Lung (tissue), 11 donors: ENCODE measurements at regions not wholly inside any gene's neighbourhood (a gene's known extent, or its start where the extent isn't known, plus 50 kb on each side); places are given as distances from the start of the nearest gene placed in this dataset.

Experiments used
- ATAC-seq: fragments of 200-7000 bp; cut with Tn5 transposase; one replicate; pipeline ENCODE4 v1.9.1; 2020; ENCODE audit warnings: moderate number of reproducible peaks; ENCODE audit not compliant: insufficient read depth, low FRiP score
- DNase-seq, 3 donors: peaks; one replicate each; pipeline ENCODE4 v3.0.0-alpha.2; 2013 to 2017
- H3K27ac ChIP-seq, 2 donors: one replicate each; pipeline ENCODE4 v1.5.1; 2013; ENCODE audit warnings: mild to moderate bottlenecking in 2 of 2, moderate library complexity in 2 of 2, control low read depth in 1 of 2, inconsistent platforms in 1 of 2, low read depth in 1 of 2, low read length in 1 of 2
- H3K27me3 ChIP-seq, 3 donors: one replicate each; pipeline ENCODE4 v1.5.1; 2013; ENCODE audit warnings: low read length in 2 of 3; ENCODE audit not compliant: control insufficient read depth in 3 of 3, insufficient read depth in 3 of 3
- H3K36me3 ChIP-seq, 4 donors: one replicate each; pipeline ENCODE4 v1.5.1; 2013; ENCODE audit warnings: low read length in 4 of 4, mild to moderate bottlenecking in 1 of 4, moderate library complexity in 1 of 4; ENCODE audit not compliant: control insufficient read depth in 4 of 4, insufficient read depth in 4 of 4
- H3K4me1 ChIP-seq, 5 donors: one replicate each; pipeline ENCODE4 v1.5.1; 2013; ENCODE audit warnings: low read length in 5 of 5, mild to moderate bottlenecking in 2 of 5, moderate library complexity in 1 of 5; ENCODE audit not compliant: control insufficient read depth in 5 of 5, insufficient read depth in 5 of 5
- H3K4me3 ChIP-seq: one replicate; pipeline ENCODE4 v1.5.1; 2013; ENCODE audit warnings: mild to moderate bottlenecking, control low read depth, moderate library complexity
- H3K9ac ChIP-seq, 2 donors: one replicate each; pipeline ENCODE4 v1.5.1; 2013; ENCODE audit warnings: low read length in 2 of 2, control low read depth in 1 of 2; ENCODE audit not compliant: insufficient read depth in 1 of 2
- H3K9me3 ChIP-seq, 4 donors: one replicate each; pipeline ENCODE4 v1.5.1; 2013; ENCODE audit warnings: low read length in 3 of 4, mild to moderate bottlenecking in 1 of 4, moderate library complexity in 1 of 4; ENCODE audit not compliant: control insufficient read depth in 4 of 4, insufficient read depth in 3 of 4
- WGBS, 2 donors: extraction: QIAGEN DNeasy Blood & Tissue Kit; methylation state at CpG; one replicate each; pipeline ENCODE4 v1.1.7; 2013; 5-methylcytosine and 5-hydroxymethylcytosine counted together
- TF ChIP-seq, protein P1 (sequence below): IDR thresholded peaks from 2 replicates; pipeline ENCODE4 v1.5.1; 2012; ENCODE audit warnings: mild to moderate bottlenecking; ENCODE audit errors: control extremely low read depth, extremely low read depth
- donor health status: control.
- donor health status: control.
- donor health status: Bipolar disorder and iron deficiency.
- donor health status: healthy.
- donor health status: DM: yes; HTN: yes; CAD: no.

DNA sequence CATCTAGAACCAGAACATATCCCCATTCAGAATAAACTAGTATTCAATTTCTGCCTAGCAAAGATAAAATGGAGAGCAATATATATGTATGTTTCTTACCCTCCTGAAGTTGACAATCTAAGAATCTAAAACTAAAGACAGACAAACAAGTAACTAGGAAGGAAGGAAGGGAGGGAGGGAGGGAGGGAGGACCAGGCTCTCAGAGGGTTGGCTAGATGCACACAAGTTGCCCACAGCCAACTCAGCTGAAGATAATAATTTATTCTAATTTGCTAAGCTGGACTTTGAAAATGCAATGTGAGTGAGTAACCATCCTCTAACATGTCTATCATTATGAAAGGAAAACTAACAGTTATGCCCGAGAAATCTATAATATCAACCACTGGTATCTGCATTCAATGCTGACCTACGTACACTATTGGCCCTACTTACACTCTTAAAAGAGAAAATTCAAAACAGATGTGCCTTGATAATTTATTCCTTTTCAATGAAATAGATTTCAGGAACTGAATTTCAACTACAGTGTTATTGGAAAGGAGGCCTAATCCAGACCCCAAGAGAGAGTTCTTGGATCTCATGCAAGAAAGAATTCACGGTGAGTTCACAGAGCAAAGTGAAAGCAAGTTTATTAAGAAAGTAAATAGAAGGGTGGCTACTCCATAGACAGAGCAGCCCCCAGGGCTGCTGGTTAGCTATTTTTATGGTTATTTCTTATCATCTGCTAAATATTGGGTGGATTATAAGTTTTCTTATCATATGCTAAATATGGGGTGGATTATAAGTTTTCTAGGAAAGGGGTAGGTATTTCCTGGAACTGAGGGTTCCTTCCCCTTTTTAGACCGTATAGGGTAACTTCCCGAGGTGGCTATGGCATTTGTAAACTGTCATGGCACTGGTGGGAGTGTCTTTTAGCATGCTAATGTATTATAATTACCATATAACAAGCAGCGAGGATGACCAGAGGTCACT is 288.5 kb upstream of the SLC39A10 start:
- H3K4me3 ChIP-seq = no peak overlapping the region
- WGBS, 2 donors = 78 to 81% methylated on average over 6 of the region's 6 CpGs
- no peaks in the 10 kb centered on the region for H3K27me3 ChIP-seq
- H3K36me3 ChIP-seq = no peaks in the 10 kb centered on the region
- DNase-seq = no peak
- H3K9ac ChIP-seq = no peak overlapping the region
- TF ChIP-seq, protein P1, sequence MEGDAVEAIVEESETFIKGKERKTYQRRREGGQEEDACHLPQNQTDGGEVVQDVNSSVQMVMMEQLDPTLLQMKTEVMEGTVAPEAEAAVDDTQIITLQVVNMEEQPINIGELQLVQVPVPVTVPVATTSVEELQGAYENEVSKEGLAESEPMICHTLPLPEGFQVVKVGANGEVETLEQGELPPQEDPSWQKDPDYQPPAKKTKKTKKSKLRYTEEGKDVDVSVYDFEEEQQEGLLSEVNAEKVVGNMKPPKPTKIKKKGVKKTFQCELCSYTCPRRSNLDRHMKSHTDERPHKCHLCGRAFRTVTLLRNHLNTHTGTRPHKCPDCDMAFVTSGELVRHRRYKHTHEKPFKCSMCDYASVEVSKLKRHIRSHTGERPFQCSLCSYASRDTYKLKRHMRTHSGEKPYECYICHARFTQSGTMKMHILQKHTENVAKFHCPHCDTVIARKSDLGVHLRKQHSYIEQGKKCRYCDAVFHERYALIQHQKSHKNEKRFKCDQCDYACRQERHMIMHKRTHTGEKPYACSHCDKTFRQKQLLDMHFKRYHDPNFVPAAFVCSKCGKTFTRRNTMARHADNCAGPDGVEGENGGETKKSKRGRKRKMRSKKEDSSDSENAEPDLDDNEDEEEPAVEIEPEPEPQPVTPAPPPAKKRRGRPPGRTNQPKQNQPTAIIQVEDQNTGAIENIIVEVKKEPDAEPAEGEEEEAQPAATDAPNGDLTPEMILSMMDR = no peak
- no peak for ATAC-seq
- no peak overlapping the region for H3K27ac ChIP-seq
- peaks cover 0 to 2% (median 0%) of the 10 kb centered on the region in 5 donors for H3K4me1 ChIP-seq
- no peaks in the 10 kb centered on the region for H3K9me3 ChIP-seq

DNA sequence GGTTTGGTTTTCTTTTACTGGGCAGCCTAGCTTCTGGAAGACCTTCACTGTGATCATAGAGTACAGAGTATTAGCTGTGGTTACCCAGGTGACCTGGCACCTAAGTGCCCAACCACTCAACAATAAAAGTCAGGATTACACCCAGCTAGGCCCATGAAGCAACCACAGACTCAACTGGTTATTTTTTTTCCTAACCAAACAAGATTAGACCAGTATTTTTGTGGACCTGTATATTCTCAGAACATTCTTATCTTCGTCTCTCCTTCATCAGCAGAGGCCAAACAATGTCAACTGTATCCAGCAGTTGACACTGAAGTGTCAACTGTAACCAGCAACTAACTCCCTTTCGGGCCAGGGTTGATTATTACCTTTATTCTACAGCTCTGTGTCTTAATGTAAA is 289.2 kb upstream of the SLC39A10 start:
- DNase-seq = no peak
- Histone ChIP-seq H3K27me3 (no peaks in the 10 kb centered on the region), H3K4me1 (peaks cover 0 to 2% (median 0%) of the 10 kb centered on the region in 5 donors), H3K27ac (no peak overlapping the region), H3K9ac (no peak overlapping the region), H3K36me3 (no peaks in the 10 kb centered on the region), H3K4me3 (no peak overlapping the region), H3K9me3 (no peaks in the 10 kb centered on the region)
- TF ChIP-seq, protein P1 = no peak
- no peak for ATAC-seq
- WGBS, 2 donors = 82 to 90% methylated on average over 2 of the region's 2 CpGs

DNA sequence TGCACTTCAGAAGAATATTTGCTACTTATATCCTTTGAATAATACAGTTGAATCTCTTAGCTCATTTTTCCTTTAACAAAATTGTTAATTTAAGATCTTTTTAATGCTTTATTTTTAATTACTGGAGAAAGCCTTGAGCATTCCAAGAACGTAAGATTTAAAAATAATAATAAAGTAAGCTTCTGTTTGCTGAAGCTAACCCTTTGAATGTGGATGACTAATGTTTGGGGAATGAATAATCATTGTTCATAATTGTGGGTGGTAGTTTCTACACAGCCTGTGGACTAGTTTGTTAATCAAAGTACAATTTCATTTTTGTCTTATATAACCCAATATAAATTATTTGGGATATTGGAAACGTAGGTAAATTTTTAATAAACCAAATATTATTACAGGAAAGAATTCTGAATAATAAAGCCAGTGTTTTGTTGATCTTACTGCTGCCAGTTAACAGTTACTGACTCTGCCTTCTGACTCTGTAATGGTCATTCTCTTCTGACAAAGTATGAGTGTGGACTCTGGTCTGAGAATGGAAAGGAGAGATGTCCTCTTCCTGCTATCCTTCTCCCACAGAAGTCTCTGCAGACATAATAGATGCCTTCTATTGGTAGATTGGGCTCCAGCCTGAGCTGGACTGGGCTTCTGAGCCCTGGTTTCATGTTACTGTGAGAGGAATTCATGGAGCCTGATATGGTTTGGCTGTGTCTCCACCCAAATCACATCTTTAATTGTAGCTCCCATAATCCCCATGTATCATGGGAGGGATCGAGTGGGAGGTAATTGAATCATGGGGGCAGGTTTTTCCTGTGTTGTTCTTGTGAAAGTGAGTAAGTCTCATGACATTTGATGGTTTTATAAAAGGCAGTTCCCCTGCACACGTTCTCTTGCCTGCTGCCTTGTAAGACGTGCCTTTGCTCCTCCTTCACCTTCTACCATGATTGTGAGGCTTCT is 292.7 kb upstream of the SLC39A10 start:
- DNase-seq = no peak
- TF ChIP-seq, protein P1 = no peak
- no peaks in the 10 kb centered on the region for H3K9me3 ChIP-seq
- H3K9ac ChIP-seq = no peak overlapping the region
- H3K27me3 ChIP-seq = no peaks in the 10 kb centered on the region
- no peak overlapping the region for H3K4me3 ChIP-seq
- H3K27ac ChIP-seq = no peak overlapping the region
- 73 to 85% methylated on average over 5 of the region's 5 CpGs for WGBS, 2 donors
- peaks cover 0 to 2% (median 0%) of the 10 kb centered on the region in 5 donors for H3K4me1 ChIP-seq
- peak; percentile 47 for ATAC-seq
- H3K36me3 ChIP-seq = no peaks in the 10 kb centered on the region
